ENCODE measurements at regions not wholly inside any gene's neighbourhood (a gene's known extent, or its start where the extent isn't known, plus 50 kb on each side); places are given as distances from the start of the nearest gene placed in this dataset.

GRCh38 chr7:16212032-16212431 is 209.3 kb downstream of the CRPPA start:
- no peak for TF ChIP-seq CTCF (IDR thresholded peaks at IDR 0.05; ENCODE audit: borderline replicate concordance, extremely low read depth, low read length, poor library complexity, severe bottlenecking)
- no peak for TF ChIP-seq EZH2 (IDR thresholded peaks at IDR 0.05; ENCODE audit: borderline replicate concordance, low read depth, low read length, severe bottlenecking)
